ENCODE measurements at regions not wholly inside any gene's neighbourhood (a gene's known extent, or its start where the extent isn't known, plus 50 kb on each side); places are given as distances from the start of the nearest gene placed in this dataset.
A peak's percentile ranks its signal among the peaks of the same experiment; 100 is the strongest.

DNA sequence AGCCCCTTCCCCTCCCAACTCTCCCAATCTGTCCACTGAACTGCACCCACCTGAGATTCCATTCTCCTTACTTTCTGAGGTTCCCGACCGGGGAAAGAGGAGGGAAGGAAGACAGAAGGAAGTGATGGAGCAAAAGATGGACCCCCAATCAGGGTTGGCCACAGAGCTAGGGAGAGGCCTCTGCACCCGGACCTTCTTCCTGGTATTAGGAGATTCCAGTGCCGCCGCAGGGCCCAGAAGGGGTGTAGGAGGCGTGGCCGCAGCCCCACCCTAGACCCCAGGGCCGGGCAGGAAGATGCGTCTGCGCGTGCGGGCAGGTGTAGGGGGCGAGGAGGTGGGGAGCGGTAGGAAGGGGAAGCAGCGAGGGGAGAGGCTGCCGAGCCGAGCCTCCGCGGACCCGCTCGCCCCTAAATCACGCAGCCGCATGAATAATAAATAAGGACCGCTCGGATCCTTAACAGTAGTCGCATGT lies 104.2 kb upstream of the MVB12B start:
- DNase-seq (ENCODE audit: low read depth in 2 of 2): no peak

DNA sequence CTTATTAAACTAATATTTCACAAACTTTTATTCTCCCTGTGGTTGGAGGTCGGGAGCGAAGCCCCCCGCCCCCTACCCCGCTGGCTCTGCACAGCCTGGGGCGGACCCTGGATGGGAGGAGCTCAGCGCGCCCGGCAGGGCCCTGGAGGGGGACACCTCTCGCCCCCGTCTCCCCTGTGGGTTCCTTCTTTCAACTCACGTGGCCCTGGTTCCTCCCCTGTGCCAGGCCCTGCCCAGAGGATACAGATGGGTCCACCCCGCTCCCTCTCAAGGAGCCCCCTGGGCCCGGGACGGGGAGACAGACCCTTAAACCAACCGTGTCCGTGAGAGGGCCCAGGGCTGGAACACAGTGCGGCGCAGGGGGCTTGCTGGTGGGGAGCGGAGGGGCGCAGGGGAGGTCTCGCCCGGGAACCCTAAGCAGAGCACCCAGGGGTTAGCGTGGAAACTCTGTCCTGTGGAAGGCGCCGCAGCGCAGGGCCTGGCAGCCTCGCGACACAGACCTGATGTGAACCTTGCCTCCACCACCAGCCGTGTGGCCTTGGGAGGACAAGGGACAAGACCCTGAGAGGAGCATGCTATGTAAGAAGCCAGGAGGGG lies 103.7 kb upstream of the MVB12B start:
- DNase-seq (ENCODE audit: low read depth in 2 of 2): no peak

DNA sequence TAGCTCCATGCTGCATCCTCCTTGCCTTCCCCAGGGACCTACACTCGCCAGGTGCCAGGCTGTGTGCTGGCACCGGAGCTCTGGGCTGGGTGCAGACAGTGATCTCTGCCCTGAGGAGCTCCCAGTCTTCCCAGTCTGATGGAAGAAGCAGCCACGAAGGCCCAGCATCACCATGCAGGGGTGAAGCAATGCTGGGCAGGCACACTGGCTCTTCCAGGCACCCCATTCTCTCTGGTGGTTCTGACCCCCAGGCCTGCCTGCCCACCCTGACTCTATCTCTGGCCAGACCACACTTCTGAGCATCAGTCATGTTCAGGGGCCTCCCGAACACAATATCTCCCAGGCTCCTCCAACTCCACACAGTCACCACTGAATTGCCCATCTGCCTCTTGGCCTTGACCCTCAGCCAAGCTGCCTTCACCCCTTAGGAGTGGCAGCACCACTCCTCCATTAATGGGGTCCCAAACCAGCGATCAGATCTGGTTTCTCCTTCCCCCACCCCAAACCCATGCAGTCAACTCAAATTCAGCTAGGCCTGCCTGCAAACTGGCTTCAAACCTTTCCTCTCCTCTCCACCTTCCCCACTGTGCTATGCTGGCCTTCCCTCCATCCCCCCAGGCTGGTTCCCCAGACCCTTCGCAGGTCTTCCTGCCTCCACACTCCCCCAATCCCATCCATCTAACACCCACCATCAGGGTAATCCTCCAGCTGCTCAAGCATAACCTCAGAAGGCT lies 102.7 kb upstream of the MVB12B start:
- DNase-seq (ENCODE audit: low read depth in 2 of 2): no peak

DNA sequence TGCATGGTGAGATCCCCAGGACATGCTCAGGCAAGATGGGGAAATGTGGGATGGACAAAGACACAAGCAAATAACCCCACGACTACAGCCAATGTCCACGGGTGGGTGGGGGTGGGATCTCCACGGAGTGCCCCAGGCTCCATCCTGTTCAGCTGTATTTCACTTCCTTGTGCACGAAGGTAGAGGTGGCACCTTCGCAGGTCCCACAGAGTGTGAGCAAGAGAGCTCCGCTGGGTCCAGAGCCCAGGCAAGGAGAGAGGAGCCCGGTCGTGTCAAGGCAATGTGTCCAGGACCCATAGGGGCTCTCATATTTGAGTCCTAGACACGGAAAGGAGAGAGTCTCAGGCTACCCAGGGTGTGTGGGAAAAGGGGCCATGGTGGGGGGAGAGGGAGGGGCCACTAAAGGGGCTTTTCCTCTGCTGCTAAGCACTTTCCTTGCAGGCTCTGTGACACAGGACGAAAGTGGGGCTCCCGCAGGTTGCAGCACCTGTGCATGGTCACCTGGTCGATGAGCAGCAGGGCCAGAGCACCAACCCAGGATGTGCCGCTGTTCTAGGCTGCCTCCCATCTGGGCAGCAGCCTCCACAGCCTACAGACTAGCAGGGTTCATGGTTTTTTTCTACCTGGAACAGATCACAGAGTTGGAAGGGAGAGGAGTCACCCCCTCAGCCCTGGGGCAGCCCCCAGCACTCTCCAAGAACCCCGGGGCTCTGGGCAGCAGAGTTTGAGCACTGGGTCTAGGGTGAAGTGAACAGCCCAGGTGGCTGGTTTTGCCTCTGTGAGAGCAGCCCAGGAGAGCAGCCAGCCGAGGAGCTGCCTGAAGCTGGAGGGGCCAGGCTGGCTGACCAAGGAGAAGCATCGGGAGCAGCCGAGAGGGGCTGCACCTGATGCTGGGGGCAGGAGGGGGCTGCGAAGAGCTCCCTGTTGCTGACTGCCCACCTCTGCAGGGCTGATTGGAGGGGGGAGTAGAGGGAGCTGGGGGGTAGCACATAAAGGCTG lies 100.7 kb upstream of the MVB12B start:
- DNase-seq (ENCODE audit: low read depth in 2 of 2): no peak

DNA sequence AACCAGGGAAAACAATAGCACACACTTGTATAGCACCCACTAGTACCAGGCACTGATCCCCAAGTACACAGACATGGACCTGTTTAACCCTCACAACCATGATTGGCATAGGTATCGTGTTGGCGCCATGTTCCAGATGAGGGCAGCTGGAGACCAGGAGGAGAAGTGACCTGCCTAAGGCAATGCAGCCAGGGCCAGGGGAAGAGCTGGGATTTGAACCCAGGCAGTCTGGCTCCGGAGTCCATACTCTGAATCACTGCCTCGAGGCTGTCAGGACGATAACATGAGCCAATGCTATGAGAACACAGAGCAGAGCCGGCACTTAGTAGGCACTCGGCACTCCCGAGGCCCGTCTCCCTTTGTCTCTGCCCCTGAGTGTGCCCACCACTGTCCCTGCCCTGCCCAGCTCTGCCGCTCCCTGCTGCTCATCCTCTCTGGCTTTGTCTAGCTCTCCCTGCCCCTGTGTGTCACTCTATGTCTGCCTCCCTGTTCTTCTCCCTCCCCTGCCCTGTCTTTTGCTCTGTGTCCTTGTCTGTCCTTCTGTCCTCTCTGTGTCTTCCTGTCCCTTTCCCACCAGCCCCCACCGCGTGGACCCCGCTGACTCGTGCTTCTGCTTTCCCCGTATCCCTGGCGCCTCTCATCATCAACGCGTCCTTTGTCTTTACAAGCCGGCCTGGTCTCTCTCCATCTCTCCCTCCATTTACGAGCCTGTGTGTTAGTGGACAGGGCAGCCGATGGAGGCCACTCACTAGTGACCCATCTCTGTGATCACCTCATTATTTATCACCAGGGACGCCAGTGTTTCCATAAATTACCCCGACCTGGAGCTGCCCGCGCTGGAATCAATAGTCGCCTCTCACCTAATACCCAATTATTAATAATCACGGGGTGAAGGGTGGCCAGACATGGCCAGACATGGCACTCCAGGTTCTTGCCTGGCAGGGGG lies 99.4 kb upstream of the MVB12B start:
- no peak for DNase-seq (ENCODE audit: low read depth in 2 of 2)

DNA sequence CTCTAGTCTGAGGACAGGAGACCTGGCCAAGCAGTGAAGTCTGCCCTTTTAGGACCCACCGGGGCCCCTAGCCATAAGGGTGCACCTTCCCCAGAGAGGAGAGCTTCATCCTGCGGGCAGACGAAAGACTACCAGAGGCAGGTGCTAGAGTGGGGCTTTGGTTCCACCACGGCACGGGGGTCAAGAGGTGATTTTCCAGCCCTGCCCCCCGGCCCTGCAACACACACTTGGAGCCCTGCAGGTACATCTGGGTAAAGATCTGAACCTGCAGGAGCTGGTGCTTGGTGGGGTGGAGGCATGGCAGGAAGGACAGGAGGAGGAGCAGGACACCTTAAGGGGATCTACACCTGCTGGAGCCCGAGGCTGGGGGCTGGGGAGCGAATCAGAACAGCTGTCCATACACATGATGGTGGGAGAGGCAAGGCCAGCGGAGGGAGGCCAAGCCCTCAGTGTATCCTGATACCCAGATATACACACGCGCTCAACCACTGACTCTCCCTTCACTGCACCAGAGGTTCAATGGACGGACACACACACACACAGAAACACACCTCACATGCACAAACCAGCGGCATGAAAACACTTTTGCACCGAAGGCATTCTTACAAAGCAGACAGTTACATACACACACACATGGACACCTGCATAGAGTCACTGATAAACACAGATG lies 98.4 kb upstream of the MVB12B start:
- DNase-seq (ENCODE audit: low read depth in 2 of 2): no peak

DNA sequence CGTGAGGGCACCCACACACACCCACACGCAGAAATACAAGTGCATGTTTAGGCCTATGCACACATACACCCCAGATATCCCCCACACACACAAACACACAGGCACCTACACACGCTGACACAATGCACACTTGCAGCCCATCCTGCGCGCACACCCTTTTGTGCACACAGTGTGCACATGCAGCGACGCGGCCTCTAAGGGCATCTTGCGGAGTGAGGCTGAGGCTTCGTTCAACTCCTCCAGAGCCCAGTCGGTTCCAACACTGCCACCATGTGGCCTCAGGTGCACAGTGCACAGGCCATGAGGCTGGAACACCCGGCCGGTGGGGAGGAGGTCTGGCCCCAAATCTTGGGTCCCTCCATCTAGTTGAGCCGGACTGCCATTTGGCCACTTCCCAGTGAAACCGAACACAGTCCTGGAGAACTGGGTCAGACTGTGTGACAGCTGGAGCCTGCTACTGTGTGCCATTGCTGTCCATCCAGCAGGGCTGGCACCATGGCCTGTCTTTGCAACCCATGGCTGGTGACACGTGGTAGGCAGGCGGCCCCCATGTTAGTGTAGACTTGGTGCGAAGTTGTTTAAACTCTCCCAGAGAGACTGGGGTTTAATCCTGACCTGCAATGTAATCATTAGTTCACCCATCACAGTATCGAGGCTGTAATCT lies 97.7 kb upstream of the MVB12B start:
- peak; percentile 20 to 27 for DNase-seq (ENCODE audit: low read depth in 2 of 2)

DNA sequence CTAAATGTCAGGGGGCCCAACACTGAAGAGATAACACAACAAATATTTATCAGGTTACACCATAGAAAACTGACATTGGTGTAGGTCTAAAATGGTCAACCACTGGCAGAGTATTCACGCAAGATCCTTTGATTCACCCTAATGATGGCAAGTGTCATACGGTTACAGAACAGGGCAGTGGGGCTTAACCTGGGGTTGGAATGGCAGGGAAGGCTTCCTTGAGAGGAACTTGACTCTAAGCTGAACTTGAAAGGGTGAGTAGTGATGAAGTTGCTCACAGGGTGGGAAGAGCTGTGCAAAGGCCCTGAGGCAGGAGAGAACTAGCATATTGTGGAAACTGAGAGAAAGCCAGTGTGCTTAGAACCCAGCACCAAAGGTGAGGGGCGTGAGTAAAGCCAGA lies 97.1 kb upstream of the MVB12B start:
- no peak for DNase-seq (ENCODE audit: low read depth in 2 of 2)

DNA sequence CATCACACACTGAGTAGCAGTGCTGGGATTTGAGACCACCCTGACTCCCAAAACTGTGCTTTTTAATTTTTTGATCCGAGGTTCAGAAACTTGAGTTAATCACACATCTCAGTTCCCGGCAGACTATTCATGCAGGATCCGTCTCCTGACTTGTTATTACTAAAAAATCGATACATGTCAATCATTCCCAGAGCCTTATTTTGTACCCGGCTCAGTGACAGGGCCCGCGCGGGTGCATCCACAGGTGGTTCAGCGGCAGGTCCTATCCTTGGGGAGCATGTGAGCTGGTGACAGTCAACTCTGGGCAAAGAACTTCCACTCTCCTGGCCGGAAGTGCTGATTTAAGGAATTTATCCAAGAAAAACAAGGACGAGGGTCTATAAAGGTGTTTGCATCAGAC lies 95.9 kb upstream of the MVB12B start:
- DNase-seq (ENCODE audit: low read depth in 2 of 2): no peak

DNA sequence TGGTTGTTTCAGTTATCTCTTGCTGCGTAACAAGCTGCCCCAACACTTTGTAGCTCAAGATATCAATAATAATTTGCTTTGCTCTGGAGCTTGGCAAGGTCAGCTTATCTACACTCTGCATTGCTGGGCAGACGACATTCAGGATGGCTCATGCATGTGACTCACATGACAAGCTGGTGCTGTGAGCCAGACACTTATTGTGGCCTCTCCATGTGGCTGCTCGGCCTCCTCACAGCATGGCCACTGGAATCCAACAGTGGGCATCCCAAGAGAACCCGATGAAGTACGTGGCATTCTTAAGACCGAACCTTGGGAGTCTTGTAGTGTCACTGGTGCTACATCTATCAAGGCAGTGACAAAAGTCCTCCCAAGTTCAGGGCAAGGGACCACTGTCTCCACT lies 94.2 kb upstream of the MVB12B start:
- DNase-seq (ENCODE audit: low read depth in 2 of 2): no peak

DNA sequence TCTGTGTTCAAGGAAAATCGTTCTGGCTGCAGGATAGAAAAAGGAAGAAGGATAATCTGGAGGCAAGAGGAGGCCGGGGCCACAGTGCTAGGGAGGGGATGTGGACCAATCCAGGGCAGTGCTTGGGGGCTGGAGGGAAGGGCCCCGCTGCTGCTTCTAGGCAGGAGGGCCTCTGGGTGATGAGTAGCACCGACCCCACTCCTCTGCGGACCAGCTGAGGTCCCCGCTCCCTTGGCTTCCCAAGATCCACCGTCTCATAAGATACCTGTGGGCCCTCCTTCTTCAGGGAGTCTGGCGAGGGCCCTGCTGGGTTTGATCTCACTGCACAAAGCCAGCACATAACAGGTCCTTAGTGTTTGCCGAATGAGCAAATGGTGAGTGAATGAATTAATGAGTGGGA lies 93.5 kb upstream of the MVB12B start:
- DNase-seq (ENCODE audit: low read depth in 2 of 2): no peak

DNA sequence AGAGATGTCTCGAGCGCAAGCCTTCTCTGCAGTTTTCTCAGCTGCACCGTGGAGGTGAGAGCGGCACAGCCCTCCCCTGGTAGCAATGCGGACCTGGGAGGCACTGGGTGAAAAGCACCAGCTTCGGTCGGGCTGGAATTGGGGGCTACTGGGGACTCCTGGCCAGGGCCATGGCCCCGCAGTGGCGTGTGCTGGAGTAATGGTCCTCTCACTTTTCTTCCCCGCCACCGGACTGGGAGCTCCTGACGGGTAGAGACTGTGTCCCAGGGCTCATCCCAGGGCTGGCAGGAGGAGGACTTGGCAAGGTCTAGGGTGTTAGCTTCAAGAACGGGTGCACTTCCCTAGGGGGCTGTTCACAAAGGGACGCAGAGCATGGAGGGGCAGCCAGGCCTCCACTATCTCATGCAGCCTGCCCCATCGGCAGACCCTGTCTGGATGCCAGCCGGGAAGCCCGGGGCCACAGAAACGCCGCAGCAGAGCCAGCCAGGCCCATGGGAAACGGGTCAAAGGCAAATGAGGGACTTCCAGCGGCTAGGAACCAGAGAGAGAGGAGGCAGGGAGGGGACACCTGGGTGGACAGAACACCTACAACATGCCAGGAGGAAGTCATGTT lies 92.6 kb upstream of the MVB12B start:
- DNase-seq (ENCODE audit: low read depth in 2 of 2): no peak

DNA sequence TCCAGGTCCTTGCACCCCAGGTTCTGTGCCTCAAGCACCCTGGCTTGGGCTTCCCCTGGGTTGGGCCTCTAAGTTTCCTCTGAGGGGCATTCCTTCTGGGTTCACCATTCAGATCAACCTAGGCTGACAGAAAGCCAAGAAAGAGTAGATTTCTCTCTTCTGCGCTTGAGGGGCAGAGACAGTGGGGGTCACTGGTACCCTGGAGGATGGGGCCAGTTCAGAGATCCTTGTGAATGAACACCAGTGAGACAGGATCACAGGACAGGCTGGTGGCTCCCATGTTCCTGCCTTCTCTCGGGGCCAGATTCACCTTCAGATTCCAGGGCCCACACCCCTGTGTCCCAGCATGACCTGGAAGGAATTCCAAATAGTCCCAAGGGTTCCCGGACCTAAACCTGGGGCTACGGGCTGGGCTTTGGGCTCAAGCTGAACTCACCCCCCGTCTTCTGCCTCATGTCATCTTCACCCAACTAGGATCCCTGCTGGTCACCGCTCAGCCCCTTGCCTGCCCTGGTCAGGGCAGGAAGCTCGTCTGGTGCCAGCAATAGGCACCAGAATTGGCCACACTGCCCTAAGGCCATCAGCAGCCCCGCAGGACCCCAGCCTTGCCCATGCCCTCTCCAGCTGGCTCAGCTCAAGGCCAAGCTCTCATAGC lies 91.8 kb upstream of the MVB12B start:
- DNase-seq (ENCODE audit: low read depth in 2 of 2): no peak

DNA sequence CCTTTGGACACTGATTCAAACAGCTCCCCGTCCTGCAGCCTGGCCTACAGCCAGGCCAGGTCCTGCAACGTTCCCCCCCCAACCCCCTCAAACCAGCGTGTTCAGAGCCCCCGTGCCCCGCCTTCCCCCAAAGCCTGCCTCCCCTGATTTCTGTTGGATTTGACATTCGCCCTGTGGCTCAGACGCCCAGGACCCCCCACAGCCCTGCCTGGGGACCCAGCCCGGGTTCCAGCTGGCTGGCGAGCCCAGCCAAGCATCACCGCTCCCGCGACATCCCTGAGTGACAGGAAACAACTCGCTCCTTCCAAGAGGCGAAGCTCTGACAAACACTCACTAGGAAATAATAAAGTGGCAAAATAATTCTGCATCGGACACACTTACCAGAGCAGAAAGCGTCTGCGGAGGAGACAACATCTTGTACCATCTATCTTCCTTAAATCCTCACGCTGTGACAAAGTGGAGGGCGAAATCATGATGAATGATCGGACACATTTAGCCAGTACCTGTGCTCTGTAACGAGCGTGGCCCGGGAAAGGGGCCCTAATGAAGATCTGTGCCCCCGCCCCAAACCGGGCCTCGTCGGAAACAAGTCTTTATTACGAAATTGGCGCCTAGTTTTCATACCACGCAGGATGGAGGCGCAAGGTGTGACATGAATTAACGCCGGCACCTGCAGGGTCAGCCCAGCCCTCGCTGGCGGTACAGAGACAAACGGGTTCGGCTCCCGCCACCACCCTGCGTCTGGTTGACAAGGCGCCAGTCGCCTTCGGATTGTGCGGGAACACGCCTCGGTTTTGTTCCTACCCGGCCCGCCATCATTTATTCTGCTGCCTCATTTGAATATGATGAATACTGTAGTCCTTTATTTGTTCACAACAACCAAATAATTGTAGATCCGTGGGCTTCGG lies 91.0 kb upstream of the MVB12B start:
- DNase-seq (ENCODE audit: low read depth in 2 of 2): no peak

DNA sequence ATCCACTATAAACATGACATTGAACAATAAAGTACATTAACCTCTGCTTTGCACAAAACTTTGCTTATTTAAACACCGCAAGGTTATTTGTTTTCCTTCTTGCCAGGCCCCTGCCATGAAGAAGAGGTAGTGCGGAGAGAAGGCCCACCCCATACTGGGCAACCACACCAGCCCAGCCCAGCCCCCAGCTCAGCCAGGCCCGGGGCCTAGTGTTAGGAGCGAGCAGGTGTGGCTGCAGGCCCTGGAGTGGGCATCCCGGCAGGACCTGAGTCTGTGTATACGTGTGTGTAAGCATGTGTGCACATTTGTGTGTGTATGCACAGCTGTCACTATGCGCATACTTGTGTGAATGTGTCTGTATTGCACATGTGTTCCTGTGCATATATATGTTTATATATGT lies 90.4 kb upstream of the MVB12B start:
- DNase-seq (ENCODE audit: low read depth in 2 of 2): no peak

DNA sequence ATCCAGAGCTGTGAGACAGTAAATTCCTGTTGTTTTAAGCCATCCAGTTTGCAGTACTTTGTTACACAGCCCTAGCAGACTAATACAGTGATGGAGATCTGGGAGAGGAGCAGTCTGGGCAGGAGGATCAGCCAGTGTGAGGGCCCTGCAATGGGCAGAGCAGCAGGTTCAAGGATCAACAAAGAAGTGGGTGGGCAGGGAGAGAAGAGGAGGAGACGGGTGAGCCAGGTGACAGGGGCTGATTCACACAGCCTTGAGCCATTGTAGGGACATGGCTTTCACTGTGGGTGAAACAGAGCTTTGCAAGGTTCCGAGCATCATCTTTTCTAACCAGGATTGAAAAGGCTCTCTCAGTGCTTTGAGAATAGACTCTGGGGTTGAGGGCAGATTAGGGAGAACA lies 88.2 kb upstream of the MVB12B start:
- DNase-seq (ENCODE audit: low read depth in 2 of 2): no peak

DNA sequence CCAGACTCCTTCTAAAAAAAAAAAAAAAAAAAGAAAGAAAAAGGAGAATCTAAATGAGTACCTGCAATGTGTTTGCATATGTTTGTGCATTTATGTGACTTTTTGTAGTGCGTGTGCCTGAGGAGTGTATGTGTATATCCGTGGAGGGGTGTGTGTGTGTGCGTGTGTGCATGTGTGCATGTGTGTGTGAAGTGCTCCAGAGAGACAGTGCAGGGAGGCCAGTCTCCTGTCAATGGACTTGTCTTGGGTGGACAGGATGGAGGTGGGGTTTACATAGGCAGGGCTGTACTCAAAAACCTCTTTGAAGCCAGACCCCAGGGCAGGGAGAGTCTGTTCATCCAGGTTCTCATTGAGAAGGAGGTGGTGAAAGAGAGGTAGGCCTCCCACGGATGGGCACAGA lies 87.1 kb upstream of the MVB12B start:
- DNase-seq (ENCODE audit: low read depth in 2 of 2): no peak

DNA sequence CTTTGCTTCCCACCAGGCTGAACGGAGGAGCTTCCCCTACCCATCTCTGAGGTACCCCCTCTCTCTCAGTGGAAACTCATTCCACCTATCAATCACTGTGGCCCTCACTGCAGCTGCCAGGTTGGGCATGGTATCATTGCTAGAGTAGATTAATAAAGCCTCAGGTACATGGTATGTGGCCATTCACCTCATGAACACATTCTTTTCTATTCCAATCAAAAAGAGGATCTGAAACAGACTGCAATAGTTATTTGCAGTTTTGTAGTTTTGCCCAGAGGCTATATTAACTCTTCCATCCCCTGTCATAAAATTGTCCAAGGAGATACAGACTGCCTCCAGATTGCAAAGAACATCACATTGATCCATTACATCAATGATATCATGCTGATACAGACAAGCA lies 85.8 kb upstream of the MVB12B start:
- no peak for DNase-seq (ENCODE audit: low read depth in 2 of 2)

Measured in stimulated activated CD8-positive, alpha-beta memory T cell treated with anti-CD3 and anti-CD28 coated beads, Interleukin-15, amount 100 ng/mL, for 4 hours (primary cell).